Peyer's patch (tissue), 4 donors: ENCODE measurements at regions not wholly inside any gene's neighbourhood (a gene's known extent, or its start where the extent isn't known, plus 50 kb on each side); places are given as distances from the start of the nearest gene placed in this dataset.

ENCODE experiments used
- CTCF ChIP-seq, 6 experiments: fragments of 450-650 bp in 4 of 6; fragments of 200-600 bp in 2 of 6; sonication (generic) in 1 of 6; IDR thresholded peaks; one replicate each; pipeline ENCODE4 v1.5.1; 2017 to 2019; ENCODE audit warnings: antibody characterized with exemption in 6 of 6, mild to moderate bottlenecking in 3 of 6, moderate library complexity in 1 of 6
- POLR2A ChIP-seq, 2 donors: fragments of 450-650 bp; IDR thresholded peaks; one replicate each; pipeline ENCODE4 v1.5.1; 2017; ENCODE audit warnings: antibody characterized with exemption in 2 of 2, mild to moderate bottlenecking in 2 of 2, moderate library complexity in 2 of 2

- no peak for TF ChIP-seq CTCF (IDR thresholded peaks at IDR 0.05)
- no peak for TF ChIP-seq POLR2A (IDR thresholded peaks at IDR 0.05)
These were observed 290.9 kb upstream of the ZMIZ1 start for GRCh38 chr10:78777867-78778266.
